A549 (cell line): ENCODE measurements at regions not wholly inside any gene's neighbourhood (a gene's known extent, or its start where the extent isn't known, plus 50 kb on each side); places are given as distances from the start of the nearest gene placed in this dataset.

Experiments
- CBX8 ChIP-seq: fragments of 200-600 bp; sonication (generic); IDR thresholded peaks from 2 replicates; pipeline ENCODE4 v1.6.1; 2016
- CEBPB ChIP-seq, 2 experiments: fragments of >200 bp in 1 of 2; sonication (Bioruptor Twin) in 1 of 2; formaldehyde crosslinking in 1 of 2; IDR thresholded peaks; 2 replicates each; pipeline ENCODE4 v1.6.1; 2012 to 2016
- CTCF ChIP-seq: fragments of >200 bp; sonication (Bioruptor Twin); formaldehyde crosslinking; IDR thresholded peaks from 3 replicates; pipeline ENCODE4 v1.5.1; 2016
- EHF ChIP-seq: fragments of 250-450 bp; sonication (Bioruptor Pico); IDR thresholded peaks from 2 replicates; pipeline ENCODE4 v1.5.0; 2020; ENCODE audit warnings: mild to moderate bottlenecking
- ESRRA ChIP-seq: fragments of 150-350 bp; IDR thresholded peaks from 2 replicates; pipeline ENCODE4 v1.6.1; 2014; ENCODE audit warnings: mild to moderate bottlenecking, low read length, borderline replicate concordance
- HOXA7 ChIP-seq: fragments of 250-450 bp; sonication (Bioruptor Pico); IDR thresholded peaks from 2 replicates; pipeline ENCODE4 v1.5.0; 2020; ENCODE audit warnings: mild to moderate bottlenecking, moderate library complexity
- KDM1A ChIP-seq: fragments of 200-600 bp; sonication (generic); IDR thresholded peaks from 2 replicates; pipeline ENCODE4 v1.6.1; 2016; ENCODE audit warnings: low read depth, mild to moderate bottlenecking
- MAFK ChIP-seq: fragments of 450-650 bp; IDR thresholded peaks from 2 replicates; pipeline ENCODE4 v1.6.1; 2014; ENCODE audit not compliant: partially characterized antibody
- MAX ChIP-seq: IDR thresholded peaks from 2 replicates; pipeline ENCODE4 v1.6.1; 2012
- MYC ChIP-seq: IDR thresholded peaks from 2 replicates; pipeline ENCODE4 v1.6.1; 2012; ENCODE audit warnings: mild to moderate bottlenecking, inconsistent platforms, low read length, improper control_type of control experiment, borderline replicate concordance
- POLR2A ChIP-seq: IDR thresholded peaks from 2 replicates; pipeline ENCODE4 v1.6.1; 2012; ENCODE audit warnings: mild to moderate bottlenecking, low read length
- REST ChIP-seq: fragments of 200-600 bp; sonication (generic); IDR thresholded peaks from 2 replicates; pipeline ENCODE4 v1.6.1; 2016; ENCODE audit warnings: antibody characterized with exemption, mild to moderate bottlenecking, moderate library complexity
- USF2 ChIP-seq: fragments of 450-650 bp; IDR thresholded peaks from 2 replicates; pipeline ENCODE4 v1.6.1; 2014; ENCODE audit warnings: antibody characterized with exemption
- ZNF302 ChIP-seq: fragments of 250-450 bp; sonication (Bioruptor Pico); IDR thresholded peaks from 2 replicates; pipeline ENCODE4 v1.9.0; 2021; ENCODE audit warnings: inconsistent platforms, mild to moderate bottlenecking, moderate library complexity

- TF ChIP-seq ZNF302 (CRISPR knock-in tag) = no peak
- no peak for TF ChIP-seq CTCF
- TF ChIP-seq POLR2A = no peak
- no peak for TF ChIP-seq MYC
- no peak for TF ChIP-seq REST
- TF ChIP-seq KDM1A = no peak
- no peak for TF ChIP-seq HOXA7 (CRISPR knock-in tag)
- no peak for TF ChIP-seq EHF
- TF ChIP-seq MAFK = no peak
- no peak for TF ChIP-seq MAX
- no peak for TF ChIP-seq CEBPB (IDR thresholded peaks at IDR 0.05)
- no peak for TF ChIP-seq ESRRA
- TF ChIP-seq CBX8 = no peak
- no peak for TF ChIP-seq USF2
Measured at GRCh38 chr3:99249627-99250026, 348.1 kb upstream of the DCBLD2 start.
